ENCODE measurements at regions not wholly inside any gene's neighbourhood (a gene's known extent, or its start where the extent isn't known, plus 50 kb on each side); places are given as distances from the start of the nearest gene placed in this dataset.
"Not testable (repeated sequence)": the region's sequence is repeated elsewhere in the genome, so short reads cannot be mapped to it uniquely, and the experiment has no call there.

GRCh38 chr14:51581017-51581881, 70.5 kb upstream of the FRMD6 start:
- H3K27me3 ChIP-seq (ENCODE audit: low read depth), result no peaks in the 10 kb centered on the region
- no peaks in the 10 kb centered on the region for H3K9me3 ChIP-seq
- DNase-seq (ENCODE audit: low spot score in 2 of 2), result no peak
- H3K36me3 ChIP-seq (replicated peaks), result no peaks in the 10 kb centered on the region
- no peak overlapping the region for H3K4me3 ChIP-seq
- peaks cover 11% of the 10 kb centered on the region for H3K4me1 ChIP-seq
- in situ Hi-C loops (cut with MboI; ENCODE audit: low sequenced_read_pairs), result no loop called here

GRCh38 chr14:51582437-51582836, 69.3 kb upstream of the FRMD6 start:
- DNase-seq (ENCODE audit: low spot score in 2 of 2), result no peak
- in situ Hi-C loops (cut with MboI; ENCODE audit: low sequenced_read_pairs), result no loop called here
- Histone ChIP-seq H3K9me3 (no peaks in the 10 kb centered on the region), H3K36me3 (replicated peaks) (no peaks in the 10 kb centered on the region), H3K4me3 (no peak overlapping the region), H3K4me1 (no peaks in the 10 kb centered on the region; the same call in 1 of the 2 replicates), H3K27me3 (ENCODE audit: low read depth) (no peaks in the 10 kb centered on the region)

GRCh38 chr14:51585055-51585454, 66.7 kb upstream of the FRMD6 start:
- no peak for DNase-seq (ENCODE audit: low spot score in 2 of 2)
- in situ Hi-C loops (cut with MboI; ENCODE audit: low sequenced_read_pairs), result no loop called here
- Histone ChIP-seq H3K36me3 (replicated peaks) (no peaks in the 10 kb centered on the region), H3K27me3 (ENCODE audit: low read depth) (no peaks in the 10 kb centered on the region), H3K9me3 (no peaks in the 10 kb centered on the region), H3K4me3 (no peak overlapping the region), H3K4me1 (no peaks in the 10 kb centered on the region; the same call in 1 of the 2 replicates)

GRCh38 chr14:51592836-51593235, 58.9 kb upstream of the FRMD6 start:
- Histone ChIP-seq H3K4me3 (no peak overlapping the region), H3K4me1 (no peaks in the 10 kb centered on the region), H3K36me3 (replicated peaks) (no peaks in the 10 kb centered on the region), H3K27me3 (ENCODE audit: low read depth) (no peaks in the 10 kb centered on the region), H3K9me3 (no peaks in the 10 kb centered on the region)
- DNase-seq (ENCODE audit: low spot score in 2 of 2), result no peak
- in situ Hi-C loops (cut with MboI; ENCODE audit: low sequenced_read_pairs), result no loop called here

- no peak for DNase-seq (ENCODE audit: low spot score in 2 of 2)
- Histone ChIP-seq H3K36me3 (replicated peaks) (no peaks in the 10 kb centered on the region), H3K4me3 (no peak overlapping the region), H3K27me3 (ENCODE audit: low read depth) (no peaks in the 10 kb centered on the region), H3K4me1 (no peaks in the 10 kb centered on the region), H3K9me3 (no peaks in the 10 kb centered on the region)
- in situ Hi-C loops (cut with MboI; ENCODE audit: low sequenced_read_pairs), result no loop called here
Observed at GRCh38 chr14:51593397-51593796, 58.3 kb upstream of the FRMD6 start.

- DNase-seq (ENCODE audit: low spot score in 2 of 2), result no peak
- Histone ChIP-seq H3K36me3 (replicated peaks) (no peaks in the 10 kb centered on the region), H3K4me1 (no peaks in the 10 kb centered on the region), H3K4me3 (no peak overlapping the region), H3K9me3 (no peaks in the 10 kb centered on the region), H3K27me3 (ENCODE audit: low read depth) (no peaks in the 10 kb centered on the region)
- in situ Hi-C loops (cut with MboI; ENCODE audit: low sequenced_read_pairs), result no loop called here
Observed at GRCh38 chr14:51595881-51596455, 55.7 kb upstream of the FRMD6 start.

GRCh38 chr14:51596488-51597117, 55.1 kb upstream of the FRMD6 start:
- Histone ChIP-seq H3K9me3 (no peaks in the 10 kb centered on the region), H3K36me3 (replicated peaks) (no peaks in the 10 kb centered on the region), H3K4me1 (no peaks in the 10 kb centered on the region), H3K4me3 (no peak overlapping the region), H3K27me3 (ENCODE audit: low read depth) (no peaks in the 10 kb centered on the region)
- DNase-seq (ENCODE audit: low spot score in 2 of 2), result no peak
- in situ Hi-C loops (cut with MboI; ENCODE audit: low sequenced_read_pairs), result no loop called here

- Histone ChIP-seq H3K36me3 (replicated peaks) (no peaks in the 10 kb centered on the region), H3K9me3 (no peaks in the 10 kb centered on the region), H3K4me3 (no peak overlapping the region), H3K27me3 (ENCODE audit: low read depth) (no peaks in the 10 kb centered on the region), H3K4me1 (no peaks in the 10 kb centered on the region)
- DNase-seq (ENCODE audit: low spot score in 2 of 2), result no peak
- in situ Hi-C loops (cut with MboI; ENCODE audit: low sequenced_read_pairs), result no loop called here
Observed at GRCh38 chr14:51597261-51598001, 54.3 kb upstream of the FRMD6 start.

- H3K27me3 ChIP-seq (ENCODE audit: low read depth); H3K4me3 ChIP-seq; in situ Hi-C loops (cut with MboI; ENCODE audit: low sequenced_read_pairs); H3K9me3 ChIP-seq; H3K36me3 ChIP-seq (replicated peaks); H3K4me1 ChIP-seq; DNase-seq (ENCODE audit: low spot score in 2 of 2): not testable (repeated sequence)
Observed at GRCh38 chr14:51598924-51599600, 52.6 kb upstream of the FRMD6 start.

GRCh38 chr14:51600658-51601057, 51.1 kb upstream of the FRMD6 start:
- DNase-seq (ENCODE audit: low spot score in 2 of 2), result no peak
- Histone ChIP-seq H3K27me3 (ENCODE audit: low read depth) (no peaks in the 10 kb centered on the region), H3K4me1 (no peaks in the 10 kb centered on the region), H3K4me3 (no peak overlapping the region), H3K9me3 (no peaks in the 10 kb centered on the region), H3K36me3 (replicated peaks) (no peaks in the 10 kb centered on the region)
- in situ Hi-C loops (cut with MboI; ENCODE audit: low sequenced_read_pairs), result no loop called here

Data from HAP-1 (cell line).